VCaP (cell line): ENCODE measurements at regions not wholly inside any gene's neighbourhood (a gene's known extent, or its start where the extent isn't known, plus 50 kb on each side); places are given as distances from the start of the nearest gene placed in this dataset.
"Not testable (repeated sequence)": the region's sequence is repeated elsewhere in the genome, so short reads cannot be mapped to it uniquely, and the experiment has no call there.

Experiments
- H3K27ac ChIP-seq: fragments of 450-650 bp; 2 replicates; pipeline ENCODE4 v1.5.1; 2017
- TF ChIP-seq, protein P1 (sequence below): fragments of 450-650 bp; conservative IDR thresholded peaks from 2 replicates; pipeline ENCODE4 v1.5.1; 2017; ENCODE audit warnings: mild to moderate bottlenecking, moderate library complexity

GRCh38 chr5:38790891-38791290 lies 54.9 kb upstream of the OSMR start:
- H3K27ac ChIP-seq, result no peak overlapping the region
- TF ChIP-seq, protein P1, sequence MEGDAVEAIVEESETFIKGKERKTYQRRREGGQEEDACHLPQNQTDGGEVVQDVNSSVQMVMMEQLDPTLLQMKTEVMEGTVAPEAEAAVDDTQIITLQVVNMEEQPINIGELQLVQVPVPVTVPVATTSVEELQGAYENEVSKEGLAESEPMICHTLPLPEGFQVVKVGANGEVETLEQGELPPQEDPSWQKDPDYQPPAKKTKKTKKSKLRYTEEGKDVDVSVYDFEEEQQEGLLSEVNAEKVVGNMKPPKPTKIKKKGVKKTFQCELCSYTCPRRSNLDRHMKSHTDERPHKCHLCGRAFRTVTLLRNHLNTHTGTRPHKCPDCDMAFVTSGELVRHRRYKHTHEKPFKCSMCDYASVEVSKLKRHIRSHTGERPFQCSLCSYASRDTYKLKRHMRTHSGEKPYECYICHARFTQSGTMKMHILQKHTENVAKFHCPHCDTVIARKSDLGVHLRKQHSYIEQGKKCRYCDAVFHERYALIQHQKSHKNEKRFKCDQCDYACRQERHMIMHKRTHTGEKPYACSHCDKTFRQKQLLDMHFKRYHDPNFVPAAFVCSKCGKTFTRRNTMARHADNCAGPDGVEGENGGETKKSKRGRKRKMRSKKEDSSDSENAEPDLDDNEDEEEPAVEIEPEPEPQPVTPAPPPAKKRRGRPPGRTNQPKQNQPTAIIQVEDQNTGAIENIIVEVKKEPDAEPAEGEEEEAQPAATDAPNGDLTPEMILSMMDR, result no peak

DNA sequence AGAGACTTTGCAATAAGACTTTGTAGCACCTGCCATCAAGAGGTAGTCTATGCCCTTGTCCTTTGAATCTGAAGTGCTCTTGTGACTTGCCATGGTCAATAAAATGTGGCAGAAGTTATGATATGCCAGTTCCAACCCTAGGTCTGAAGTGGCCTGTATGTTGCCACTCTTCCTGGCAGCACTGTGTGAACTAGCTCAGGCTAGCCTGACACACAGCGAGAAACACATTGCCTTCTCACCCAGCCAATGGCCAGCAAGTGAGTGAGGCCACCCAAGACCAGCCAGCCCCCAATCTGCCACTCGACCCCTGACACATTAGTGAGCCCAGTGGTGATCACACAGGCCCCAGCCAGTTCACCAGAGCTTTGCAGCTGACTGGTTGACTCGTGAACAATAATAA lies 52.7 kb upstream of the OSMR start:
- TF ChIP-seq, protein P1, result no peak
- no peak overlapping the region for H3K27ac ChIP-seq

DNA sequence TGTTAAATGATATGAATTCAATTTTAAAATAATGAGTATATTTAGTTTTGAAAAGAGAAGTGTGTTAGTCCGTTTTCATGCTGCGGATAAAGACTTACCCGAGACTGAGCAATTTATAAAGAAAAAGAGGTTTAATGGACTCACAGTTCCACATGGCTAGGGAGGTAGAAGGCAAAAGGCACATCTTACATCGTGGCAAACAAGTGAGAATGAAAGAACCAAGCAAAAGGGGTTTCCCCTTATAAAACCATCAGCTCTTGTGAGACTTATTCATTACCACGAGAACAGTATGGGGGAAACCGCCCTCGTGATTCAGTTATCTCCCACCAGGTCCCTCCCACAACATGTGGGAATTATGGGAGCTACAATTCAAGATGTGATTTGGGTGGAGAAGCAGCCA lies 51.8 kb upstream of the OSMR start:
- H3K27ac ChIP-seq, result not testable (repeated sequence)

GRCh38 chr5:38794986-38795385 lies 50.8 kb upstream of the OSMR start:
- TF ChIP-seq, protein P1, result no peak
- H3K27ac ChIP-seq, result no peak overlapping the region

GRCh38 chr5:38795986-38796741 lies 49.6 kb upstream of the OSMR start:
- TF ChIP-seq, protein P1, result no peak
- H3K27ac ChIP-seq, result no peak overlapping the region
